ENCODE measurements at regions not wholly inside any gene's neighbourhood (a gene's known extent, or its start where the extent isn't known, plus 50 kb on each side); places are given as distances from the start of the nearest gene placed in this dataset.

DNA sequence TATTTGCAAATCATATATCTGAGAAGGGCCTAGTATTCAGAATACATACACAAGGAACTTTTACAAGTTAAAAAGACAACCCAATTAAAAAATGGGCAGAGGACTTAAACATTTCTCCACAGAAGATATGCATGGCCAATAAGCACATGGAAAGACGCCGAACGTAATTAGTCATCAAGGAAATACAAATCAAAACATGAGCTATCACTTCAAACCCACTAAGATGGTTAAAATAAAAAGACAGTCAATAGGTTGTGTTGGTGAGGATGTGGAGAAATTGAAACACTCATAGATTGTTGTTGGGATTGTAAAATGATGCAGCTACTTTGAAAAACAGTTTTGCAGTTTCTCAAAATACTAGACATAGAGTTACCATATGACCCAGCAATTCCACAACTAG, 61.2 kb upstream of the NEO1 start:
- Histone ChIP-seq H3K9me3 (no peaks in the 10 kb centered on the region), H3K4me1 (no peaks in the 10 kb centered on the region), H3K4me3 (no peak overlapping the region), H3K36me3 (no peaks in the 10 kb centered on the region), H3K27me3 (replicated peaks in 1 of 7) (peaks cover 0 to 18% (median 0%) of the 10 kb centered on the region in 7 donors), H3K27ac (no peak overlapping the region)
- no peak for DNase-seq
- TF ChIP-seq, protein P1, sequence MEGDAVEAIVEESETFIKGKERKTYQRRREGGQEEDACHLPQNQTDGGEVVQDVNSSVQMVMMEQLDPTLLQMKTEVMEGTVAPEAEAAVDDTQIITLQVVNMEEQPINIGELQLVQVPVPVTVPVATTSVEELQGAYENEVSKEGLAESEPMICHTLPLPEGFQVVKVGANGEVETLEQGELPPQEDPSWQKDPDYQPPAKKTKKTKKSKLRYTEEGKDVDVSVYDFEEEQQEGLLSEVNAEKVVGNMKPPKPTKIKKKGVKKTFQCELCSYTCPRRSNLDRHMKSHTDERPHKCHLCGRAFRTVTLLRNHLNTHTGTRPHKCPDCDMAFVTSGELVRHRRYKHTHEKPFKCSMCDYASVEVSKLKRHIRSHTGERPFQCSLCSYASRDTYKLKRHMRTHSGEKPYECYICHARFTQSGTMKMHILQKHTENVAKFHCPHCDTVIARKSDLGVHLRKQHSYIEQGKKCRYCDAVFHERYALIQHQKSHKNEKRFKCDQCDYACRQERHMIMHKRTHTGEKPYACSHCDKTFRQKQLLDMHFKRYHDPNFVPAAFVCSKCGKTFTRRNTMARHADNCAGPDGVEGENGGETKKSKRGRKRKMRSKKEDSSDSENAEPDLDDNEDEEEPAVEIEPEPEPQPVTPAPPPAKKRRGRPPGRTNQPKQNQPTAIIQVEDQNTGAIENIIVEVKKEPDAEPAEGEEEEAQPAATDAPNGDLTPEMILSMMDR (IDR thresholded peaks at IDR 0.05 in 8 of 11, conservative IDR thresholded peaks at IDR 0.05 in 3 of 11), result no peak
- WGBS, 5 donors, result 84 to 92% (median 89%) methylated on average over 3 of the region's 3 CpGs
- intact Hi-C loops (cut with DNase I; ENCODE audit: low total_unique reads), result no loop called here

DNA sequence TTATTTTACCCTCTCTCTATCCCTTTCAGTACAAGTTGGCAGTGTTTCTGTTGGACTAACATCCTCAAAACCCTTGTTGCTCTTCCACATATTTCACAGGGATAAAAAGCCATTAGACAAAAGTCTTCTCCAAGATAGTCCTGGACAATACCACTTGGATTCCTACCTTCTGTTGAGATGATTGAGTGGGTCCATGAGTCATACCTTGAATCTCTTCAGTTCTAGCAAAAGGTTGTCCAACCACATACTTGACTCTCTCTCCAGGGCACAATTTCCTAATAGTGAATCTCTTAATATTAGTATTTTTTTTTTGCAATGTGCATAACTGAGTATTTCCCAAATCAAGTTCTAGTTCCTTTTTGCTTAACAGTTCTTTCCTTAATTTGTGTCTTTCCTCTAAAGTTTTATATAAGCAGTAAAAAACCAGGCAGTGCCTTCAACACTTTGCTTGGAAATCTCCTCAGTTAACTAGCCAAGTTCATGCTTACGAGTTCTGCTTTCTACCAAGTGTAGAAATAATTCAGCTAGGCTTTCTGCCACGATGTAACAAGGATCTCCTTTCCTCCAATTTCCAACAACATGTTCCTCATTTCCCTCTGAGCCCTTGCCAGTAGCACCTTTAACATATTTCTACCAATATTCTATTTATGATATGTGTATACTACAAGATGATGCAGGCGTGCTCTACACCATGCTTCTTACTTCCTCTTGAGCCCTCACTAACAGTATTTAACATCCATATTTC, 68.3 kb upstream of the NEO1 start:
- Histone ChIP-seq H3K27ac (no peak overlapping the region), H3K9me3 (peaks cover 0 to 6% (median 0%) of the 10 kb centered on the region in 8 donors), H3K27me3 (replicated peaks in 1 of 7) (peaks cover 0 to 19% (median 0%) of the 10 kb centered on the region in 7 donors), H3K36me3 (no peaks in the 10 kb centered on the region), H3K4me1 (no peaks in the 10 kb centered on the region), H3K4me3 (no peak overlapping the region)
- no peak for DNase-seq
- TF ChIP-seq POLR2AphosphoS5 (IDR thresholded peaks at IDR 0.05) (no peak), POLR2A (IDR thresholded peaks at IDR 0.05) (no peak)
- TF ChIP-seq, protein P1 (IDR thresholded peaks at IDR 0.05 in 8 of 11, conservative IDR thresholded peaks at IDR 0.05 in 3 of 11), result no peak
- 63 to 83% (median 79%) methylated on average over 3 of the region's 3 CpGs for WGBS, 5 donors
- intact Hi-C loops (cut with DNase I; ENCODE audit: low total_unique reads), result no loop called here

DNA sequence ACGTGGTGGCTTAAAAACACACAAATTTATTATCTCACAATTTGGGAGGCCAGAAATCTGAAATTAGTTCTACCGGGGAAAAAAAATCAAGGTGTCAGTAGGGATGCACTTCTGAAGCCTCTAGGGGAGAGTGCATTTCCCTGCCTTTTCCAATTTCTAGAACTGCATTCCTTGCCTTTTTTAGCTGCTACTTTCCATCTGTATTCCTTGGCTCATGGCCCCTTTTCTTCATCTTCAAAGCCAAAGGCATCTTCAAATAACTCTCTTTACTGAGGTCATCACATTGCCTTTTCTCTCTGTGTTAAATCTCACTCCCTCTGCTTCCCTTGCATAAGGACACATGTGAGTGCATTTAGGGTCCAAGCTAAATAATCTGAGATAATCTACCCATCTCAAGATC, 69.5 kb upstream of the NEO1 start:
- intact Hi-C loops (cut with DNase I; ENCODE audit: low total_unique reads), result no loop called here
- Histone ChIP-seq H3K36me3 (no peaks in the 10 kb centered on the region), H3K9me3 (peaks cover 0 to 6% (median 0%) of the 10 kb centered on the region in 8 donors), H3K27ac (no peak overlapping the region), H3K27me3 (replicated peaks in 1 of 7) (peaks cover 0 to 27% (median 0%) of the 10 kb centered on the region in 7 donors), H3K4me1 (no peaks in the 10 kb centered on the region), H3K4me3 (no peak overlapping the region)
- DNase-seq, result no peak
- TF ChIP-seq POLR2A (IDR thresholded peaks at IDR 0.05) (no peak), POLR2AphosphoS5 (IDR thresholded peaks at IDR 0.05) (no peak)
- TF ChIP-seq, protein P1 (IDR thresholded peaks at IDR 0.05 in 8 of 11, conservative IDR thresholded peaks at IDR 0.05 in 3 of 11), result no peak
- WGBS, 5 donors, result 58 to 83% (median 66%) methylated on average over 2 of the region's 2 CpGs

DNA sequence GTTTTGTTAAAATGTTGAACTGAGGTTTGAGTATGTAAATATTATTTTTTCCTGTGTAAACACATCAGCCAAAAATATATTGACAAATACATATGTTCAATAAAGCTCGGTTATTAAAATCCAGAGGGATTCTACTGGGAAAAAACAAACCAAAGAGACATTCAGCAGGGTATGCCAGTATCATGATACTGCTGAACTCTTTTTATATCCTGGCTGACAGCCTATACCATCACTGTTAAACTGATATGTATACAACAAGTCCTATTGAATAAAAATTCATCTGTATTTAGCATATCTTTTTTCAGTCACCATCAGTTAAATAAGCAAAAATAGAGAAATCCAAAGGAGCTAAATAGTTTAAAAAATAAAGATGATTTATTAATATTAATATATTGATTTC, 71.6 kb upstream of the NEO1 start:
- peaks cover 0 to 6% (median 0%) of the 10 kb centered on the region in 8 donors for H3K9me3 ChIP-seq
- no peak for TF ChIP-seq POLR2AphosphoS5 (IDR thresholded peaks at IDR 0.05)
- TF ChIP-seq, protein P1 (IDR thresholded peaks at IDR 0.05 in 8 of 11, conservative IDR thresholded peaks at IDR 0.05 in 3 of 11), result no peak
- H3K36me3 ChIP-seq, result no peaks in the 10 kb centered on the region
- no peak overlapping the region for H3K4me3 ChIP-seq
- H3K4me1 ChIP-seq, result no peaks in the 10 kb centered on the region
- 83 to 96% (median 91%) methylated on average over 1 of the region's 1 CpG for WGBS, 5 donors
- no peak for DNase-seq
- H3K27ac ChIP-seq, result no peak overlapping the region
- intact Hi-C loops (cut with DNase I; ENCODE audit: low total_unique reads), result no loop called here
- H3K27me3 ChIP-seq (replicated peaks in 1 of 7), result peaks cover 0 to 27% (median 0%) of the 10 kb centered on the region in 7 donors

Measured in spleen (tissue), 11 donors.